GM18517 (cell line): ENCODE measurements at regions not wholly inside any gene's neighbourhood (a gene's known extent, or its start where the extent isn't known, plus 50 kb on each side); places are given as distances from the start of the nearest gene placed in this dataset.

ENCODE experiments used
- ATAC-seq: cut with Tn5 transposase; IDR thresholded peaks from one replicate; pipeline ENCODE4 v1.9.1; 2021; ENCODE audit warnings: mild to moderate bottlenecking, moderate library complexity; ENCODE audit not compliant: unreplicated experiment

- no peak for ATAC-seq
These were observed 722.7 kb upstream of the CELF2 start for GRCh38 chr10:10294881-10295529.

- ATAC-seq = no peak
These were observed 722.1 kb upstream of the CELF2 start for GRCh38 chr10:10295537-10295936.

GRCh38 chr10:10302689-10303088, 715.0 kb upstream of the CELF2 start:
- ATAC-seq = no peak

- ATAC-seq = no peak
These were observed 710.6 kb upstream of the CELF2 start for GRCh38 chr10:10307036-10307435.

- no peak for ATAC-seq
These were observed 710.1 kb upstream of the CELF2 start for GRCh38 chr10:10307551-10307950.

GRCh38 chr10:10310498-10310897, 707.2 kb upstream of the CELF2 start:
- ATAC-seq = no peak

GRCh38 chr10:10311966-10312365, 705.7 kb upstream of the CELF2 start:
- no peak for ATAC-seq

- no peak for ATAC-seq
These were observed 704.4 kb upstream of the CELF2 start for GRCh38 chr10:10313149-10313835.

GRCh38 chr10:10314626-10315025, 703.0 kb upstream of the CELF2 start:
- ATAC-seq = no peak

- no peak for ATAC-seq
These were observed 701.7 kb upstream of the CELF2 start for GRCh38 chr10:10315989-10316388.

GRCh38 chr10:10317151-10317550, 700.5 kb upstream of the CELF2 start:
- ATAC-seq = no peak

- no peak for ATAC-seq
These were observed 698.8 kb upstream of the CELF2 start for GRCh38 chr10:10318856-10319255.

GRCh38 chr10:10320956-10321355, 696.7 kb upstream of the CELF2 start:
- no peak for ATAC-seq

GRCh38 chr10:10326116-10326515, 691.6 kb upstream of the CELF2 start:
- ATAC-seq = no peak

GRCh38 chr10:10327934-10328333, 689.7 kb upstream of the CELF2 start:
- ATAC-seq = no peak

- ATAC-seq = no peak
These were observed 687.3 kb upstream of the CELF2 start for GRCh38 chr10:10330418-10330817.

GRCh38 chr10:10332786-10333185, 684.9 kb upstream of the CELF2 start:
- ATAC-seq = no peak

- no peak for ATAC-seq
These were observed 684.0 kb upstream of the CELF2 start for GRCh38 chr10:10333622-10334021.

- no peak for ATAC-seq
These were observed 679.3 kb upstream of the CELF2 start for GRCh38 chr10:10338339-10338738.

GRCh38 chr10:10346390-10347150, 671.1 kb upstream of the CELF2 start:
- no peak for ATAC-seq

GRCh38 chr10:10350050-10350449, 667.6 kb upstream of the CELF2 start:
- no peak for ATAC-seq

GRCh38 chr10:10351451-10351850, 666.2 kb upstream of the CELF2 start:
- ATAC-seq = no peak
